Retinal pigment epithelial cell (primary cell): ENCODE measurements at regions not wholly inside any gene's neighbourhood (a gene's known extent, or its start where the extent isn't known, plus 50 kb on each side); places are given as distances from the start of the nearest gene placed in this dataset.

Experiments
- DNase-seq: peaks from one replicate; pipeline ENCODE4 v3.0.0-alpha.2; 2010; ENCODE audit warnings: low read depth
- H3K4me3 ChIP-seq: 2 replicates; pipeline ENCODE4 v1.5.1; 2011; ENCODE audit warnings: mild to moderate bottlenecking, low read length, control low read depth, moderate library complexity
- TF ChIP-seq, protein P1 (sequence below): conservative IDR thresholded peaks from 2 replicates; pipeline ENCODE4 v1.5.1; 2011; ENCODE audit warnings: low read depth, low read length, control low read depth, inconsistent platforms

DNA sequence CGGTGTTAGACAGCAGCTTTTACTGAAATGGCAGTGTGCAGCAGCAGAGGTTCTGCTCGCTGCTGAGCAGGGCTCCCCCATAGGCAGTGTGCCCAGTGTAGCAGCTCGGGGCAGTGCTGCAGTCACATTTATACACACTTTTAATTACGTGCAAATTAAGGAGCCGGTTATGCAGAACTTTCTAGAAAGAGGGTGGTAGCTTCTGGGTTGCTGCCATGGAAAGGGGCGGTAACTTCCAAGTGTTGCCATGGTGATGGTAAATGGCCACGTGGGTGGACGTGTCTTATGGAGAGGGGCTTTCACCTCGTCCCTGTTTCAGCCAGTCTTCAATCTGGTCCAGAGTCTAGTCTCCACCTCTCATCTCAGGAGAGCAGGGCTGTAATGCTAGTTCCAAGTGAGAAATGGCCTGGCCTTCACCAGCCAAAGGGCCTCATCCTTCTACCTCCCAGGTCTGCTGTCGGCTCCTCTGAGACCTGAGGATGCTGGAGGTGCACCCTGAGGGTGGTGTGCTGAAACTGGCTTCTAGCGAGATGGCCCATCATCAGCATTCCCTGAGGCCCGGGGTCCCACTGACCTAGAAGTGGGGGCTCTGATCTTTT is 180.5 kb upstream of the PMEPA1 start:
- TF ChIP-seq, protein P1, sequence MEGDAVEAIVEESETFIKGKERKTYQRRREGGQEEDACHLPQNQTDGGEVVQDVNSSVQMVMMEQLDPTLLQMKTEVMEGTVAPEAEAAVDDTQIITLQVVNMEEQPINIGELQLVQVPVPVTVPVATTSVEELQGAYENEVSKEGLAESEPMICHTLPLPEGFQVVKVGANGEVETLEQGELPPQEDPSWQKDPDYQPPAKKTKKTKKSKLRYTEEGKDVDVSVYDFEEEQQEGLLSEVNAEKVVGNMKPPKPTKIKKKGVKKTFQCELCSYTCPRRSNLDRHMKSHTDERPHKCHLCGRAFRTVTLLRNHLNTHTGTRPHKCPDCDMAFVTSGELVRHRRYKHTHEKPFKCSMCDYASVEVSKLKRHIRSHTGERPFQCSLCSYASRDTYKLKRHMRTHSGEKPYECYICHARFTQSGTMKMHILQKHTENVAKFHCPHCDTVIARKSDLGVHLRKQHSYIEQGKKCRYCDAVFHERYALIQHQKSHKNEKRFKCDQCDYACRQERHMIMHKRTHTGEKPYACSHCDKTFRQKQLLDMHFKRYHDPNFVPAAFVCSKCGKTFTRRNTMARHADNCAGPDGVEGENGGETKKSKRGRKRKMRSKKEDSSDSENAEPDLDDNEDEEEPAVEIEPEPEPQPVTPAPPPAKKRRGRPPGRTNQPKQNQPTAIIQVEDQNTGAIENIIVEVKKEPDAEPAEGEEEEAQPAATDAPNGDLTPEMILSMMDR: no peak
- no peak overlapping the region for H3K4me3 ChIP-seq
- no peak for DNase-seq

DNA sequence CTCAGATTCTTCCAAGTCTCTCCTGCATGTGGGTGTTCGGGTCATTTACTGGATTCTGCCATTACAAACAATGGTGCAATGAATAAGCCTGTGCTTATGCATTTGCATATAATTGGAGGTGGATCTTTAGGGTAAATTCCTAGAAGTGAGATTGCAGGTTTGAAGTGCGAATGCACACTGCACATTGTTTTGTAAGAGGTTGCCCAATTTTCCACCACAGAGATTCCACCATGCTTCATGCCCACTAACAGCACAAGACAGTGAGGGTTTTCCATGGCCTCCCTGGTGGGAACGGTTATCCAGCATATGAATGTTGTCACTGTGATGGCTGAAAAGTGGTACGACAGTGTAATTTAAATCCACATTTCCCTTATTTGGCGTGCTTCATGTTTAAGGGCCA is 178.8 kb upstream of the PMEPA1 start:
- no peak overlapping the region for H3K4me3 ChIP-seq
- no peak for DNase-seq
- TF ChIP-seq, protein P1: no peak

DNA sequence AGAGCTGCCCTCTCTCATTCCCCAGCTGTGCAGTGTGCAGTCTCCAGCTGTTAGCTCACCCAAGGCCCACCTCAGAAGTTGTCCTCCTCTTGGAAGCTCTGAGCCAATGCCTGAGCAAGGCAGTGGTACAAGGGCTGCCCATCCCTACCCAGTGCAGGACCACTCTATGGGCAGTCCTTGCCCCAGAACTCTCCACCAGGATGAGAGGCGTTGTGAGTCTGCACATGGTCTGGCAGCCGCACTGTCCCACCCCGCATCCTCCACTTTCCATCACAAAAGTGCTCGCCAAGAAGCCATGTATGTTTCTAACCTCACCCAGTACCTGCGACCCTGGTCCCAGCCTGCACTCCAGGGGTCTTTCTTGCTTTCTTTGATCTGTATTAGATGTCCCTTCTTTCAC is 175.1 kb upstream of the PMEPA1 start:
- H3K4me3 ChIP-seq: no peak overlapping the region
- no peak for DNase-seq
- TF ChIP-seq, protein P1: no peak

DNA sequence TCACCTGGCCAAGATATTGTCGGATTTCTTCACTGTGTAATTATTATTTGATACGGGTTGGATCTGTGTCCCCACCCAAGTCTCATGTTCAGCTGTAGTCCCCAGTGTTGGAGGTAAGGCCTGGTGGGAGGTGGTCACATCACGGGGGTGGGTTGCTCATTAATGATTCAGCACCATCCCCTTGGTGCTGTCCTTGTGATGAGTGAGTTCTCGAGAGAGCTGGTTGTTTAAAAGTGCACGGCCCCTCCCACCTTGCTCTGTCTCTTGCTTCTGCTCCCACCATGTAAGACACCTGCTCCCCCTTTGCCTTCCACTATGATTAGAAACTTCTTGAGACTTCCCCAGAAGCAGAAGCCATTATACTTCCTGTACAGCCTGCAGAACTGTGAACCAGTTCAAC is 173.9 kb upstream of the PMEPA1 start:
- TF ChIP-seq, protein P1: no peak
- DNase-seq: no peak
- H3K4me3 ChIP-seq: no peak overlapping the region

DNA sequence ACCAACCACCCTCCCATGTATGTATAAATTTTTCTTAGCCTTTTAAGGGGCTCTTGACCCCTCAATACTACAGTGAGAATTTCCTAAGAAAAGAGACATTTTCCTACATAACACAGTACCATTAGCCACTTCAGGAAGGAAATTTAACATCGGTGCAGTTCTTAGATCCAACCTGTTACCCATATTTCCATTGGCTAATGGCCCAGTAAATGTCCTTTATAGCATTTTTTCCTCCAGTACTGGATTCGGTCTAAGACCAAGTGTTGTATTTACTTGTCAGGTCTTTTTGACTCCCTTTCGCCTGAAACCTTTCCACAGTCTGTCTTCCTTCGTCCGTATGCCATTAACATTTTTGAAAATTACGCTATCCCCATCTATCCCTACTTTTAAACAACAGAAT is 173.4 kb upstream of the PMEPA1 start:
- TF ChIP-seq, protein P1: no peak
- DNase-seq: no peak
- no peak overlapping the region for H3K4me3 ChIP-seq

DNA sequence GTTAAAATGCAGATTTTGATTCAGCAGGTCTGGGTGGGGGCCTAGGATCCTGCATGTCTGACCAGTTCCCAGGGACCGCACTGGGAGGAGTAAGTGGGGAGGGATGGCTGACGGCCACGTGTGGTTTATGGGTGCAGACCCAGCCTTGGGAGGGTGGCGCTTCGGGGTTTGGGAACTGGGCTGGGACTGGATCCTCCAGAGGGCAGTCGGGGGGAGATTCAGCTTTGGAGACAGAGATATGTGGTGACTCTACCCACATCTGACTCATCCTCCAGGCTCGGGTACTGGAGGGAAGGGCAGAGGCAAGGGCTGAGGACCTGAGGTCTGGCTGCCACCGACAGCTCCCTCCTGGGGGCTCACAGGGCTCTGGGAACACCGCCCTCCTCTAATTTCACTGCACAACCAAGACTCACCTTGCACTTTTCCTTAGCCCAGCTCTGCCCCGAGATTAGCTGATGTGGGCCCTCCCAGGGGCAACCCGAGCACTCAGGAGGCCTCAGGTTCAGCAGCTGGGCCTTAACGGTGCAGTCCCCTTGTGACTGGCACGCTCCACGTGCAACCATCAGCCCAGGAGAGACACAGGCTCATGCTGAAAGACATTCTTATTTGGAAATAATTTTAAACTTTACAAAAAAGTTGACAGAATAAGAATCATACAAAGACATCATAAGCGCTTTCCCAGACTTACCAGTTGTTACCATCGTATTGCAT is 172.8 kb upstream of the PMEPA1 start:
- no peak for DNase-seq
- H3K4me3 ChIP-seq: no peak overlapping the region
- TF ChIP-seq, protein P1: no peak
